Gastroesophageal sphincter (tissue), 4 donors: ENCODE measurements at regions not wholly inside any gene's neighbourhood (a gene's known extent, or its start where the extent isn't known, plus 50 kb on each side); places are given as distances from the start of the nearest gene placed in this dataset.

Source experiments
- ATAC-seq: fragments of 150-250 bp; one replicate; pipeline ENCODE4 v1.9.1; 2016; ENCODE audit warnings: mild to moderate bottlenecking, moderate library complexity
- H3K27ac ChIP-seq, 4 donors: fragments of 200-600 bp; sonication (generic) in 3 of 4; 1 replicate in 3 of 4; 2 replicates in 1 of 4; pipeline ENCODE4 v1.5.1; 2016 to 2019
- H3K27me3 ChIP-seq: fragments of 200-600 bp; sonication (generic); one replicate; pipeline ENCODE4 v1.5.1; 2019
- H3K36me3 ChIP-seq, 2 donors: fragments of 200-600 bp; sonication (generic); one replicate each; pipeline ENCODE4 v1.5.1; 2019; ENCODE audit warnings: control low read depth in 1 of 2
- H3K4me1 ChIP-seq, 3 donors: fragments of 200-600 bp; sonication (generic); 1 replicate in 2 of 3; 2 replicates in 1 of 3; pipeline ENCODE4 v1.5.1; 2016 to 2019; ENCODE audit warnings: control low read depth in 2 of 3
- H3K4me3 ChIP-seq, 2 donors: fragments of 200-600 bp; sonication (generic); one replicate each; pipeline ENCODE4 v1.5.1; 2019; ENCODE audit warnings: mild to moderate bottlenecking in 1 of 2, moderate library complexity in 1 of 2
- H3K9me3 ChIP-seq, 3 donors: fragments of 200-600 bp; sonication (generic); one replicate each; pipeline ENCODE4 v1.5.1; 2017 to 2019; ENCODE audit warnings: control low read depth in 2 of 3
- CTCF ChIP-seq, 4 experiments: fragments of 200-600 bp in 2 of 4; fragments of 450-650 bp in 2 of 4; sonication (generic) in 1 of 4; IDR thresholded peaks; one replicate each; pipeline ENCODE4 v1.5.1; 2017 to 2019; ENCODE audit warnings: antibody characterized with exemption in 4 of 4, mild to moderate bottlenecking in 2 of 4, moderate library complexity in 2 of 4
- EP300 ChIP-seq: sonication (generic); formaldehyde crosslinking; IDR thresholded peaks from one replicate; pipeline ENCODE4 v1.6.1; 2017; ENCODE audit warnings: antibody characterized with exemption, mild to moderate bottlenecking
- POLR2A ChIP-seq, 2 donors: fragments of 450-650 bp; IDR thresholded peaks; one replicate each; pipeline ENCODE4 v1.6.1; 2017; ENCODE audit warnings: antibody characterized with exemption in 2 of 2, mild to moderate bottlenecking in 2 of 2, moderate library complexity in 1 of 2
- POLR2AphosphoS5 ChIP-seq: sonication (generic); formaldehyde crosslinking; IDR thresholded peaks from one replicate; pipeline ENCODE4 v1.6.1; 2017; ENCODE audit warnings: antibody characterized with exemption
- WGBS, 2 donors: methylation state at CpG; one replicate each; pipeline ENCODE4 v1.1.5; 2018; ENCODE audit warnings: low coverage in 1 of 2; 5-methylcytosine and 5-hydroxymethylcytosine counted together

- no peaks in the 10 kb centered on the region for H3K9me3 ChIP-seq
- no peak overlapping the region for H3K4me3 ChIP-seq
- TF ChIP-seq POLR2AphosphoS5, result no peak
- TF ChIP-seq EP300, result no peak
- TF ChIP-seq CTCF (IDR thresholded peaks at IDR 0.05), result no peak
- TF ChIP-seq POLR2A (IDR thresholded peaks at IDR 0.05), result no peak
- no peak overlapping the region for H3K27ac ChIP-seq
- WGBS, 2 donors, result 66 to 84% methylated on average over 2 of the region's 2 CpGs
- peaks cover 0 to 2% (median 0%) of the 10 kb centered on the region in 3 donors for H3K4me1 ChIP-seq
- H3K27me3 ChIP-seq, result no peaks in the 10 kb centered on the region
- H3K36me3 ChIP-seq, result no peaks in the 10 kb centered on the region
- ATAC-seq, result no peak
Observed at GRCh38 chr6:105499136-105499870, 96.4 kb upstream of the PREP start.

- no peaks in the 10 kb centered on the region for H3K27me3 ChIP-seq
- no peak overlapping the region for H3K4me3 ChIP-seq
- no peaks in the 10 kb centered on the region for H3K9me3 ChIP-seq
- H3K36me3 ChIP-seq, result no peaks in the 10 kb centered on the region
- ATAC-seq, result no peak
- TF ChIP-seq POLR2AphosphoS5 (no peak), POLR2A (IDR thresholded peaks at IDR 0.05) (no peak), CTCF (IDR thresholded peaks at IDR 0.05) (no peak), EP300 (no peak)
- 85 to 89% methylated on average over 2 of the region's 2 CpGs for WGBS, 2 donors
- H3K27ac ChIP-seq, result no peak overlapping the region
- peaks cover 0 to 13% (median 4%) of the 10 kb centered on the region in 3 donors for H3K4me1 ChIP-seq
Observed at GRCh38 chr6:105497549-105497948, 94.7 kb upstream of the PREP start.

GRCh38 chr6:105495515-105495914, 92.6 kb upstream of the PREP start:
- Histone ChIP-seq H3K36me3 (no peaks in the 10 kb centered on the region), H3K9me3 (no peaks in the 10 kb centered on the region), H3K27ac (no peak overlapping the region), H3K27me3 (no peaks in the 10 kb centered on the region), H3K4me3 (no peak overlapping the region), H3K4me1 (peaks cover 0 to 14% (median 4%) of the 10 kb centered on the region in 3 donors)
- 75 to 78% methylated on average over 3 to 4 of the region's 6 CpGs for WGBS, 2 donors
- no peak for ATAC-seq
- TF ChIP-seq POLR2A (IDR thresholded peaks at IDR 0.05), result no peak
- TF ChIP-seq EP300, result no peak
- no peak for TF ChIP-seq CTCF (IDR thresholded peaks at IDR 0.05)
- no peak for TF ChIP-seq POLR2AphosphoS5

- H3K27ac ChIP-seq, result no peak overlapping the region
- H3K9me3 ChIP-seq, result no peaks in the 10 kb centered on the region
- WGBS, 2 donors, result 89 to 95% methylated on average over 5 of the region's 5 CpGs
- no peak for TF ChIP-seq CTCF (IDR thresholded peaks at IDR 0.05)
- TF ChIP-seq POLR2AphosphoS5, result no peak
- no peaks in the 10 kb centered on the region for H3K36me3 ChIP-seq
- no peaks in the 10 kb centered on the region for H3K27me3 ChIP-seq
- peaks cover 0 to 14% (median 4%) of the 10 kb centered on the region in 3 donors for H3K4me1 ChIP-seq
- no peak for ATAC-seq
- H3K4me3 ChIP-seq, result no peak overlapping the region
Observed at GRCh38 chr6:105494688-105495087, 91.8 kb upstream of the PREP start.

- TF ChIP-seq CTCF (IDR thresholded peaks at IDR 0.05) (no peak), POLR2AphosphoS5 (no peak)
- H3K36me3 ChIP-seq, result no peaks in the 10 kb centered on the region
- no peaks in the 10 kb centered on the region for H3K27me3 ChIP-seq
- no peak overlapping the region for H3K4me3 ChIP-seq
- ATAC-seq, result no peak
- H3K9me3 ChIP-seq, result no peaks in the 10 kb centered on the region
- no peak overlapping the region for H3K27ac ChIP-seq
- H3K4me1 ChIP-seq, result peaks cover 6 to 24% (median 7%) of the 10 kb centered on the region in 3 donors
- 30 to 48% methylated on average over 2 of the region's 2 CpGs for WGBS, 2 donors
Observed at GRCh38 chr6:105493736-105494135, 90.9 kb upstream of the PREP start.
